Gastroesophageal sphincter (tissue), 4 donors: ENCODE measurements at regions not wholly inside any gene's neighbourhood (a gene's known extent, or its start where the extent isn't known, plus 50 kb on each side); places are given as distances from the start of the nearest gene placed in this dataset.
"Not testable (repeated sequence)": the region's sequence is repeated elsewhere in the genome, so short reads cannot be mapped to it uniquely, and the experiment has no call there.

Experiments used
- ATAC-seq: fragments of 150-250 bp; one replicate; pipeline ENCODE4 v1.9.1; 2016; ENCODE audit warnings: mild to moderate bottlenecking, moderate library complexity
- H3K27ac ChIP-seq, 4 donors: fragments of 200-600 bp; sonication (generic) in 3 of 4; 1 replicate in 3 of 4; 2 replicates in 1 of 4; pipeline ENCODE4 v1.5.1; 2016 to 2019
- H3K27me3 ChIP-seq: fragments of 200-600 bp; sonication (generic); one replicate; pipeline ENCODE4 v1.5.1; 2019
- H3K36me3 ChIP-seq, 2 donors: fragments of 200-600 bp; sonication (generic); one replicate each; pipeline ENCODE4 v1.5.1; 2019; ENCODE audit warnings: control low read depth in 1 of 2
- H3K4me1 ChIP-seq, 3 donors: fragments of 200-600 bp; sonication (generic); 1 replicate in 2 of 3; 2 replicates in 1 of 3; pipeline ENCODE4 v1.5.1; 2016 to 2019; ENCODE audit warnings: control low read depth in 2 of 3
- H3K4me3 ChIP-seq, 2 donors: fragments of 200-600 bp; sonication (generic); one replicate each; pipeline ENCODE4 v1.5.1; 2019; ENCODE audit warnings: mild to moderate bottlenecking in 1 of 2, moderate library complexity in 1 of 2
- H3K9me3 ChIP-seq, 3 donors: fragments of 200-600 bp; sonication (generic); one replicate each; pipeline ENCODE4 v1.5.1; 2017 to 2019; ENCODE audit warnings: control low read depth in 2 of 3
- CTCF ChIP-seq, 4 experiments: fragments of 200-600 bp in 2 of 4; fragments of 450-650 bp in 2 of 4; sonication (generic) in 1 of 4; IDR thresholded peaks; one replicate each; pipeline ENCODE4 v1.5.1; 2017 to 2019; ENCODE audit warnings: antibody characterized with exemption in 4 of 4, mild to moderate bottlenecking in 2 of 4, moderate library complexity in 2 of 4
- EP300 ChIP-seq: sonication (generic); formaldehyde crosslinking; IDR thresholded peaks from one replicate; pipeline ENCODE4 v1.6.1; 2017; ENCODE audit warnings: antibody characterized with exemption, mild to moderate bottlenecking
- POLR2A ChIP-seq, 2 donors: fragments of 450-650 bp; IDR thresholded peaks; one replicate each; pipeline ENCODE4 v1.6.1; 2017; ENCODE audit warnings: antibody characterized with exemption in 2 of 2, mild to moderate bottlenecking in 2 of 2, moderate library complexity in 1 of 2
- POLR2AphosphoS5 ChIP-seq: sonication (generic); formaldehyde crosslinking; IDR thresholded peaks from one replicate; pipeline ENCODE4 v1.6.1; 2017; ENCODE audit warnings: antibody characterized with exemption
- WGBS, 2 donors: methylation state at CpG; one replicate each; pipeline ENCODE4 v1.1.5; 2018; ENCODE audit warnings: low coverage in 1 of 2; 5-methylcytosine and 5-hydroxymethylcytosine counted together

- Histone ChIP-seq H3K9me3 (no peaks in the 10 kb centered on the region), H3K4me1 (no peaks in the 10 kb centered on the region), H3K27ac (no peak overlapping the region), H3K4me3 (no peak overlapping the region), H3K27me3 (no peaks in the 10 kb centered on the region), H3K36me3 (no peaks in the 10 kb centered on the region)
- 40 to 59% methylated on average over 2 of the region's 2 CpGs for WGBS, 2 donors
- ATAC-seq = no peak
- TF ChIP-seq CTCF (IDR thresholded peaks at IDR 0.05) (no peak), POLR2A (IDR thresholded peaks at IDR 0.05) (no peak), POLR2AphosphoS5 (no peak), EP300 (no peak)
These were observed 454.7 kb downstream of the PYDC2 start for GRCh38 chr3:191915712-191916111.

DNA sequence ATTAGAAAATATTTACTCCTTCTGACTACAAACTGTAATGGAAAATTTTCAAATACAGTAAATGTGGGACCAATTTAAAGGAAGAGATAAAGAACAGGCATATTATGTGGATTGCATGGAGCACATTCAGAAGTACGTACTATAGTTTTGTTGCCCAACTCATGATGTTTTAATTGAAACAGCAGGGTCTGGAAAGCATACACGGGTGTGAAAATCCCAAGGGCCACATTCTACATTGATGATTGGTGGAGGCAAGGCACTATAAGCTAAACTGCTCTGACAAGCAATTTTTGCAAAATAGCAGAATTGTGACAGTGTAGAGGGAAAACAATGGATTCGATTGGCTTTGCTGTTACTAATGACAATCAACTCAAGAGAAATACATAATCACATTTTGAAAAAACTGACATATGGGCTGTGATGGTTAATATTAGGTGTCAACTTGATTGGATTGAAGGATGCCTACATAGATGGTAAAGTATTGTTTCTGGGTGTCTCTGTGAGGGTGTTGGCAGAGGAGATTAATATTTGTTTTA lies 458.6 kb downstream of the PYDC2 start:
- no peaks in the 10 kb centered on the region for H3K36me3 ChIP-seq
- no peaks in the 10 kb centered on the region for H3K9me3 ChIP-seq
- H3K27ac ChIP-seq = no peak overlapping the region
- no peaks in the 10 kb centered on the region for H3K27me3 ChIP-seq
- TF ChIP-seq EP300 (no peak), POLR2AphosphoS5 (no peak)
- H3K4me1 ChIP-seq = no peaks in the 10 kb centered on the region
- no peak for ATAC-seq
- H3K4me3 ChIP-seq = no peak overlapping the region
- 25 to 70% methylated on average over 1 to 3 of the region's 3 CpGs for WGBS, 2 donors

DNA sequence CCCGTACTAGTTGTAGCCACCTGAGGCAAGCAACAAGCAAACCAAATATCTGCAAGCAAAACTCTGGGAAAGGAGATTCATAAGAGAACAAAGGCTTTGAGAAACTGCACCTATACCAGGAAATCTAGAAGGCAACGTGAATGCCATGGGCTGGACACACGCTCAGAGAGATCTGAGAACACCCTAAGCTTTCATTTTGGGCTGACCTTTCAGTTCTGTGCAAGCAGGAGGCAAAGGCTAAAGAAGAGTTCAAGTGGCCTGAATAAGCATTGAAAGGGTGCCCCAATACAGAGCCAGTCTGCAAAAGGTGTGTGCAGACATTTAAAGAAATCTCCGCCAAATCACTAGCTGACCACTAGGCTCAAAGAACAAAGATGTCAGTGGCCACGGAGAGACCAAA lies 461.6 kb downstream of the PYDC2 start:
- 56 to 58% methylated on average over 4 to 5 of the region's 5 CpGs for WGBS, 2 donors
- H3K4me1 ChIP-seq = no peaks in the 10 kb centered on the region

GRCh38 chr3:191927183-191927817 lies 466.3 kb downstream of the PYDC2 start:
- not testable (repeated sequence) for H3K27me3 ChIP-seq, H3K4me3 ChIP-seq
- 71 to 92% methylated on average over 4 to 6 of the region's 8 CpGs for WGBS, 2 donors

More for the DNA sequence above, 461.6 kb downstream of the PYDC2 start:
- no peaks in the 10 kb centered on the region for H3K36me3 ChIP-seq
- H3K27me3 ChIP-seq = no peaks in the 10 kb centered on the region
- no peak for ATAC-seq
- no peak overlapping the region for H3K27ac ChIP-seq
- no peak for TF ChIP-seq POLR2A (IDR thresholded peaks at IDR 0.05)
- no peak for TF ChIP-seq CTCF (IDR thresholded peaks at IDR 0.05)
- TF ChIP-seq POLR2AphosphoS5 = no peak
- no peak for TF ChIP-seq EP300
- no peak overlapping the region for H3K4me3 ChIP-seq
- no peaks in the 10 kb centered on the region for H3K9me3 ChIP-seq

DNA sequence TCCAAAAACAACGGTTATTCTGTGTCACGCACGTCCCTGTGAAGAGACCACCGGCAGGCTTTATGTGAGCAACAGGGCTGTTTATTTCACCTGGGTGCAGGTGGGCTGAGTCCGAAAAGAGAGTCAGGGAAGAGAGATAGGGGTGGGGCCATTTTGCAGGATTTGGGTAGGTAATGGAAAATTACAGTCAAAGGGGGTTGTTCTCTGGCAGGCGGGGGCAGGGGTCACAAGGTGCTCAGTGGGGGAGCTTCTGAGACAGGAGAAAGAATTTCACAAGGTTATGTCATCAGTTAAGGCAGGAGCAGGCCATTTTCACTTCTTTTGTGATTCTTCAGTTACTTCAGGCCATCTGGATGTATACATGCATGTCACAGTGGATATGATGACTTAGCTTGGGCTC lies 467.0 kb downstream of the PYDC2 start:
- not testable (repeated sequence) for H3K4me3 ChIP-seq, H3K36me3 ChIP-seq, ATAC-seq, H3K9me3 ChIP-seq, H3K27ac ChIP-seq, H3K27me3 ChIP-seq, H3K4me1 ChIP-seq
- 70 to 97% methylated on average over 3 to 6 of the region's 6 CpGs for WGBS, 2 donors

More at GRCh38 chr3:191927183-191927817, 466.3 kb downstream of the PYDC2 start:
- H3K36me3 ChIP-seq, H3K9me3 ChIP-seq, H3K27ac ChIP-seq, H3K4me1 ChIP-seq, ATAC-seq: not testable (repeated sequence)

- no peak for TF ChIP-seq POLR2AphosphoS5
- TF ChIP-seq POLR2A (IDR thresholded peaks at IDR 0.05) = no peak
- no peak for TF ChIP-seq EP300
- no peaks in the 10 kb centered on the region for H3K27me3 ChIP-seq
- ATAC-seq = no peak
- no peak overlapping the region for H3K27ac ChIP-seq
- H3K4me3 ChIP-seq = no peak overlapping the region
- no peaks in the 10 kb centered on the region for H3K36me3 ChIP-seq
- H3K4me1 ChIP-seq = no peaks in the 10 kb centered on the region
- H3K9me3 ChIP-seq = no peaks in the 10 kb centered on the region
- 90 to 100% methylated on average over 2 to 3 of the region's 3 CpGs for WGBS, 2 donors
These were observed 483.9 kb downstream of the PYDC2 start for GRCh38 chr3:191944835-191945234.

GRCh38 chr3:191952186-191952585 lies 491.2 kb downstream of the PYDC2 start:
- no peak for TF ChIP-seq CTCF (IDR thresholded peaks at IDR 0.05)
- TF ChIP-seq POLR2A (IDR thresholded peaks at IDR 0.05) = no peak
- TF ChIP-seq POLR2AphosphoS5 = no peak
- TF ChIP-seq EP300 = no peak
- Histone ChIP-seq H3K9me3 (no peaks in the 10 kb centered on the region), H3K36me3 (no peaks in the 10 kb centered on the region), H3K27me3 (no peaks in the 10 kb centered on the region), H3K4me1 (no peaks in the 10 kb centered on the region), H3K4me3 (no peak overlapping the region), H3K27ac (no peak overlapping the region)
- WGBS, 2 donors = 80 to 81% methylated on average over 1 to 10 of the region's 14 CpGs
- ATAC-seq = no peak
